ENCODE measurements at regions not wholly inside any gene's neighbourhood (a gene's known extent, or its start where the extent isn't known, plus 50 kb on each side); places are given as distances from the start of the nearest gene placed in this dataset.
"Not testable (repeated sequence)": the region's sequence is repeated elsewhere in the genome, so short reads cannot be mapped to it uniquely, and the experiment has no call there.

DNA sequence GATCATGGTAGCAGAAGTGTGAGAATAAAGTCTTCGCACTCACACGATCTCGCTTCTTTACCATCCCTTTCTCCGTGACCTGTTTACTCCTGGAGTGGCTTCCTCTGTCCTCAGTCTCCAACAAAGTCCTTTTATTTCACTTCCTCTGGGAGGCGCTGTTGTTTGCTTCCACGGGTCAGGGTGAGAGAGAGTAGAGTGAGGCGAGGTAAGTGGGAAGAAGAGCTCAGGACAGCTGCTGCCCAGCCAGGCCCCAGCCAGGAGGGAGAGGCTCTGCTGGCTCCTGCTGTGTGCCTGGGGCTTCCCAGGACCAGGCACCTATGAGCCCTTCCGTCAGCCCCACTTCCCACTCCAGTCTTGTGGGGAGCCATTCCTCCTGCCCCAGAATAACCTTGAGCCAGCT, 242.1 kb downstream of the FGF9 start:
- DNase-seq (ENCODE audit: low read depth in 2 of 2), result no peak

DNA sequence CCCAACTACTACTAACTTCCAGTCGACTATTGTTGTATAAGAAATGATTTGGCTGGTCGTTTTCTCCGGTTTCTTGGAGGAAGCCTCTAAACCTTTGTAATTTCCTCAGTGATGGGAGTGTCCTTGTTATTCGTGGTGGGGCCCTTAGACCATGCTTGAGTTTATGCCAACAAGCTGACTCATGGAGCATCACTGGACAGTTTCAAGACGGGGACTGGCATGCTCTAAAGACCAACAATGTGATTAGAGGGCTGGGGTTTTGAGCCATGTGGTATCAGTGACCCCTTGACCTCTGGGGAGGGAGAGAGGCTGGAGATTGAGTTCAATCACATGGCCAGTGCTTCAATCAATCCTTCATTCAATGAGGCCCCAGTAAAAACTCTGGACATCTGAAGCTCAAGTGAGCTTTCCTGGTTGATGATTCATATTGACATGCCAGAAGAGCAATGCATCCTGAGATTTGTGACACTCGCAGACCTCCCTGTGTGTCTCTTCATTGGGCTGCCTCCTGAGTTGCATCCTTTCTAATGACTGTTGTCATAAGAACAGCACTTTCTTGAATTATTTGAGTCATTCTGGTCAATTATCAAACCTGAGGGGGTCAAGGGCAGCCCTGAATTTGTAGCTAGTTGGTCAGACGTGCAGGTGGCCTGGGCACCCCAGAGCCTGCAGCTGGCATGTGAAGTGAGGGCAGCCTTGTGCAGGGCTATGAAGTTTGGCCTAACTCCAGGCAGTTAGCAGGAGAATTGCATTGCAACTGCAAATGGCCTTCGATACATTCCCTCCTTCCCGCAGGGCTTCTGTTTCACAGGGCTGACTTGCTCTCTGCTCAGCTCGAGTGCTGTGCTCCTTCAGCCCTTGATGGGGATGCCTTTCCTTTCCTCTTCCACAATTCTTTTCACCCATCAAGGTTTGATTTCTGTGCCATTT, 246.5 kb downstream of the FGF9 start:
- no peak for DNase-seq (ENCODE audit: low read depth in 2 of 2)

- not testable (repeated sequence) for DNase-seq (ENCODE audit: low read depth in 2 of 2)
Observed at GRCh38 chr13:21920802-21921201, 249.9 kb downstream of the FGF9 start.

- DNase-seq (ENCODE audit: low read depth in 2 of 2), result no peak
Observed at GRCh38 chr13:21924958-21925357, 254.1 kb downstream of the FGF9 start.

GRCh38 chr13:21925720-21926119, 254.8 kb downstream of the FGF9 start:
- no peak for DNase-seq (ENCODE audit: low read depth in 2 of 2)

GRCh38 chr13:21929400-21929799, 258.5 kb downstream of the FGF9 start:
- no peak for DNase-seq (ENCODE audit: low read depth in 2 of 2)

GRCh38 chr13:21930536-21930935, 259.7 kb downstream of the FGF9 start:
- no peak for DNase-seq (ENCODE audit: low read depth in 2 of 2)

GRCh38 chr13:21932578-21932977, 261.7 kb downstream of the FGF9 start:
- DNase-seq (ENCODE audit: low read depth in 2 of 2), result no peak

DNA sequence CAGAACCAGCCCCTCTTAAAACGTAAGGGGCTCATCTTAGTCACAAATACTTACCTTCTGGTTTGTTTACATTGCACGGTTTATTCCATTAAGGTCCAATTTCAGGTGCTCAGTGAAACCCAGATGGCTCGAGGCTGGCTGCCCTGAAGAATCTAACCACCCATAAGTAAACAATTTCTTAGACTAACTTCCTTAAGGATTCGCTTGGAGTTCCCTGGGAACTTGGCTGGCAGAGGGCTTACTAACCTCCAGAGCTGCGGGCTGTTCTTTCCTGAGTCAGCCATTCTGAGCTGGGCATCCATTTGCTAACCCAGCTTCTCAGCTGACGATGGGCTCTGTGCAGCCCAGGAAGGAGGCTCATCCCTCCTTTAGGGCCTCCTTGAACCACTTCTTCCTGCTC, 262.1 kb downstream of the FGF9 start:
- DNase-seq (ENCODE audit: low read depth in 2 of 2), result no peak

- no peak for DNase-seq (ENCODE audit: low read depth in 2 of 2)
Observed at GRCh38 chr13:21934284-21934683, 263.4 kb downstream of the FGF9 start.

- DNase-seq (ENCODE audit: low read depth in 2 of 2), result no peak
Observed at GRCh38 chr13:21936674-21937073, 265.8 kb downstream of the FGF9 start.

GRCh38 chr13:21938168-21938567, 267.3 kb downstream of the FGF9 start:
- DNase-seq (ENCODE audit: low read depth in 2 of 2), result no peak

DNA sequence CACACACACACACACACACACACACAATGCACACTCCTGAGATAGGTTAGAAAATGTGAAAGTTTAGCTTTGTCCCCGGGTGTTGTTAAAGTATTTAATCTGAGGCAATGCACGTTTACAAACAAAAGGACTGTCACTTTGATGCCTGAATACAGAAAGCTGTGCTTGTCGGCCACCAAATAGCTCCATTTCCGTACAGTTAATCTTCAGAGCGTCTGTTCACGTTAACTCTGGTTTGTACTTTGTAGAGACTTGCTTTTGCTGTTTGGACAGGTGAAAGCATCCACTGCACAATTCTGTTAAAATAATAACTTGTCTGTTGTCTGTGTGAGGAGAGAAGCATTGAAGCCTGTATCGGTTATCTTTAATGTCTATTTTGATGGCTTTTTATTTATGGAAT, 267.8 kb downstream of the FGF9 start:
- no peak for DNase-seq (ENCODE audit: low read depth in 2 of 2)

DNA sequence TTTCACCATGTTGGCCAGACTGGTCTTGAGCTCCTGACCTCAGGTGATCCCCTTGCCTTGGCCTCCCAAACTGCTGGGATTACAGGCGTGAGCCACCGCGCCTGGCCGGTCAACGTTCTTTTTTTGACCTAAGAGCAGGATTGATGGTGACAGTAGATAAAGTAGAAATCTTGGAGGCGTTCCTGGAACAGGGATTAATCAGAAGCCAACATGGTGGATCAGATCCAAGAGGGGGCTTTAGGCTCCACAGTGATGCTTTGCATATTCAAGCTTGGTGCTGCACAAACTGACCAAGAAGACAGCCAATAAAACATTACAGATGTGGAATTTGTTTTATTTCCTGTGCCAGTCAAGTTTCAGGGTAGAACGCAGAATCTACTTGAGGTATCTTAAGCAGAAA, 271.2 kb downstream of the FGF9 start:
- DNase-seq (ENCODE audit: low read depth in 2 of 2), result no peak

DNA sequence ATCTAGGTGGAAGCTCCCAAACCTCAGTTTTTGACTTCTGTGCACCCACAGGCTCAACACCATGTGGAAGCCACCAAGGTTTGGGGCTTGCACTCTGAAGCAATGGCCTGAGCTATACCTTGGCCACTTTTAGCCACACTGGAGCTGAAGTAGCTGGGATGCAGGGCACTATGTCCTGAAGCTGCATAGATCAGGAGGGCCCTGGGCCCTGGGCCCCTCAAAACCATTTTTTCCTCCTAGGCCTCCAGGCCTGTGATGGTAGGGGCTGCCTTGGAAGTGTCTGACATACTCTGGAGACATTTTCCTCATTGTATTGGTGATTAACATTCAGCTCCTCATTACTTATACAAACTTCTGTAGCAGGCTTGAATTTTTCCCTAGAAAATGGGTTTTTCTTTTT, 273.7 kb downstream of the FGF9 start:
- no peak for DNase-seq (ENCODE audit: low read depth in 2 of 2)

DNA sequence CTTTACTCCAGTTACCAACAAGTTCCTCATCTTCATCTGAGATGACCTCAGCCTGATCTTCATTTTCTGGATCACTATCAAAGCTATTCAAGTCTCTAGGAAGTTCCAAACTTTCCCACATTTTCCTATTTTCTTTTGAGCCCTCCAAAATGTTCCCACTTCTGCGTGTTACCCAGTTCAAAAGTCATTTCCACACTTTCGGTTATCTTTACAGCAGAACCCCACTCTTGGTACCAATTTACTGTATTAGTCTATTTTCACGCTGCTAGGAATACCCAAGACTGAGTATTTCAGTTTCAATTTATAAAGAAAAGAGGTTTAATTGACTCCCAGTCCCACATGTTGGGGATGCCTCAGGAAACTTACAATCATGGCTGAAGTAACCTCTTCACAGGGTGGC, 274.3 kb downstream of the FGF9 start:
- DNase-seq (ENCODE audit: low read depth in 2 of 2), result no peak

DNA sequence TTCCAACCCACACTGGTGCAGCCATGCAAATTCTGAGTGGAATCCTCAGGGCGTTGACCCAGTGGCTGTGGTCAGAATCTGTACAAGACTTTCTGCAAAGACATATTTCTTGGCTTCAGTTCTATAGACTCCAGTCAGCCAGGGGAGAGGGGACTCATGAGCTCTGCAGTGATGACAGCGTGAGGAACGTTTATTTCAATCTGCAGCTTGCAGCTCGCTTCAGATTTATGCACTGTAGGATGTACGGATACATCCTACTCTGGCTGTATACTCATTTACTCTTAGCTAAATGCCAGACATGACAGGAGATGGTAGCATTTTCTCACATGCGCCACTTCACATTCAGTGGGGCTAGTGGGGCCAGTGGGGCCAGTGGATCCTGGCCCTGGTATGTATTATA, 276.1 kb downstream of the FGF9 start:
- no peak for DNase-seq (ENCODE audit: low read depth in 2 of 2)

DNA sequence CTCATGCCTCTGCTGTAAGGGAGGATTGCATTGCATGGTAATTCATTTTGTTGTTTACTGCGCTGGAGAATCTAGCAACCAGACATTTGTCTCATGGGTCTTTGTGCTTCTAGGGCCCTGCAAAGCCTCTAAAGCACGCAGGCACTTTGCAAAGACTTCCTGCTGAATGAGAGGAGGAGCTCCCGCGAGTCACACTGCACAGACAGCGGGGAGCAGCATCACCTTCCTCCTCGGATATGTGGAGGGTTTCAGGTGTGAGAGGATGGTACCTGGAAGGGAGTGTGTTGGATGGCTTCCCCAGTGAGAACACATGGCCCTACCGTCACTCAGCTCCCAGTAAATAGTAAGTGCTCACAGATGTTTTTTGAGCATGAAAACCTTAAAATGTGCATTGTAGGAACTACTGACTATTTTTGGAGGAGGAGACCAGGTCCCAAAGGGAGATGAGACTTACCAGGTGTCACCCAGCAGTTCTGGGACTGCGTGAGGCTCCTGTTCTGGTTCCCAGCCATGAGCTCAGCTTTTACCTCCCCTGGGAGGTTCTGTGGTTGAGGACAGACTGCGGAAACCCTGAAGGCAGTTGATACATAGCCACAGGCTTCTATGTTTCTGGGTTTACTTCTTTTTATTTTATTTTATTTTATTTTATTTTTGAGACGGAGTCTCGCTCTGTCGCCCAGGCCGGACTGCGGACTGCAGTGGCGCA, 278.0 kb downstream of the FGF9 start:
- DNase-seq (ENCODE audit: low read depth in 2 of 2), result no peak

DNA sequence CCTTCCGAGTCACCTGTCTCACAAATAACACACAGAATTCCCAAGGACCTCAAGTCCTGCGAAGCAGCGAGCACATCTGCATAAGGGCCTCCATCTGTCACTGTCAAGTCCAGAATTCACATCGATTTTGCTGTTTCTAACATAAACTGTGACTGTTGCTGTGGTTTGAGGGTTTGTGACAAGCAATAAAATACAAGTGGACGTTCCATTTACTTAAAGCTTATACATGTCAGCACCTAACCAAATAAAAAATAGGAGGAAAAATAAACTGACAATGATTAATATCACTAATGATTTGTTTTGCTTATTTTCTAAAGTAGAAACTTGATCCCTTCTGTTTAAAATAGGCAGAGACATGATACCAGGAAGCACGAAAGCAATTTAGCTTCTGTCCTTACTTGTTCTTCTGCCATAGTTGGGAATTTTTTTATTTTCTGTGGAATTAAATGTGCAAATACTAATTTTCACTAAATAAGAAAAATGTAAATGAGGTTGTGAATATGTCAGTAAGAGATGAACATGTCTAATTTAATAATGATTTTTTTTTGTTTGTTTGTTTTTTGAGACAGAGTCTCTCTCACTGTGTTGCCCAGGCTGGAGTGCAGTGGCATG, 279.1 kb downstream of the FGF9 start:
- DNase-seq (ENCODE audit: low read depth in 2 of 2), result no peak

- no peak for DNase-seq (ENCODE audit: low read depth in 2 of 2)
Observed at GRCh38 chr13:21956666-21957065, 285.8 kb downstream of the FGF9 start.

DNA sequence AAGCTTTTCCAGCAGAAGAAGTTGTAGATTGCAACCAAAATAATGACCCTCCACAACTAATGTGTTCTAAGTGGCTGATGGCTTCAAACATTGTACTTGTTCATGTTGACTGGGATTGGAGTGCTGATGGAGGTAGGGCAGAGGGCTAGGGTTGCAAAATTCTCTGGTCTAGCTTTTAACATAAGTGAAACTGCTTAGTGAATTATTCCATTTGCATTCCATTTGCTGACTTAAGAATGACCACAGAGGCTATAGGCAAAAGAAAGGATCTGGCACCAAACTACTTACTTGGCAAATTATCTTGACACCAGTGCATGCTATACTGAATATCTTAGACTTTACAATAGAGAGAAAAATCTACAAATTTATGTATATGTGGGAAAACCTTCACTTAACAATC, 287.0 kb downstream of the FGF9 start:
- no peak for DNase-seq (ENCODE audit: low read depth in 2 of 2)

DNA sequence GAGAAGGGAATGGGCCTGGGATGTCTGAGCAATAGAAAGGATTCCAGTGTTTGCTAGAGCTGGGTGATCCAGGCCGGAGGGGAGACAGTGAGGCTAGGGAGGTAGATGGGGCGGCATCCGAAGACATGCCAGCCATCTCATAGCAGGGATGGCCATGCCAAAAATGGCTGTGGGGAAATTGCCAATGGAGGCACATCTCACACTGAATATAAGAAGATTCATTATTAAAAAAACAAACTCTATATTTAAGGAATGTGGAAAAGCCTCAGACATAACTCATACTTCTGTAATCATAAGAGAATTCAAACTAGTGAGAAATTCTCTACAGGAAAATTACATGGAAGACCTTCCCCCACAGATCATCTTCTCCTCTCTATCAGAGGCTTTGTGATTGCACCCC, 289.2 kb downstream of the FGF9 start:
- DNase-seq (ENCODE audit: low read depth in 2 of 2), result no peak

DNA sequence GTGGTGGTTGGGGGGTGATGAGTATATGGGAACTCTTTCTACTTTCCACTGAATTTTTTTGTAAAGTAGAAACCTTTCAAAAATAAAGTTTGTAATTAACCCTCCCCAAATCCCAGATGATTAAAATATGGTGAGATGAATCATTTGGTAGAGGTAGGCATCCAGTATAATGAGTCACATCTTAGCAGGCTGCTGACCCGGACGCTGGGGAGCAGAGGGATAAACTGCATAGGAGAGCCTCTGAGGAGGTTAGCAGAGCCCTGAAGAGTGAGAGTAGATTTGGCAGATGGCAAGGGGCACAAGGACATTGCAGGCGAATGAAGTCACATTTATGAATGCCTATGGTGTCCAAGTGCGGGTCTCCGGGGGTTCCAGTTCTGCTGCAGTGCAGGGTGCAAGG, 293.8 kb downstream of the FGF9 start:
- DNase-seq (ENCODE audit: low read depth in 2 of 2), result no peak
